ENCODE measurements at regions not wholly inside any gene's neighbourhood (a gene's known extent, or its start where the extent isn't known, plus 50 kb on each side); places are given as distances from the start of the nearest gene placed in this dataset.

- TF ChIP-seq POLR2AphosphoS5 (IDR thresholded peaks at IDR 0.05) (no peak), CTCF (IDR thresholded peaks at IDR 0.05; ENCODE audit: poor library complexity, severe bottlenecking) (no peak), EP300 (conservative IDR thresholded peaks at IDR 0.05; ENCODE audit: poor library complexity, severe bottlenecking) (no peak), EZH2 (IDR thresholded peaks at IDR 0.05; ENCODE audit: borderline replicate concordance, insufficient read depth, low read length, poor library complexity, severe bottlenecking) (no peak), SMC3 (conservative IDR thresholded peaks at IDR 0.05; ENCODE audit: poor library complexity) (no peak), MXI1 (conservative IDR thresholded peaks at IDR 0.05; ENCODE audit: poor library complexity, severe bottlenecking) (no peak), TAF1 (IDR thresholded peaks at IDR 0.05; ENCODE audit: low read depth) (no peak), RAD21 (conservative IDR thresholded peaks at IDR 0.05) (no peak)
- TF ChIP-seq, protein P1, sequence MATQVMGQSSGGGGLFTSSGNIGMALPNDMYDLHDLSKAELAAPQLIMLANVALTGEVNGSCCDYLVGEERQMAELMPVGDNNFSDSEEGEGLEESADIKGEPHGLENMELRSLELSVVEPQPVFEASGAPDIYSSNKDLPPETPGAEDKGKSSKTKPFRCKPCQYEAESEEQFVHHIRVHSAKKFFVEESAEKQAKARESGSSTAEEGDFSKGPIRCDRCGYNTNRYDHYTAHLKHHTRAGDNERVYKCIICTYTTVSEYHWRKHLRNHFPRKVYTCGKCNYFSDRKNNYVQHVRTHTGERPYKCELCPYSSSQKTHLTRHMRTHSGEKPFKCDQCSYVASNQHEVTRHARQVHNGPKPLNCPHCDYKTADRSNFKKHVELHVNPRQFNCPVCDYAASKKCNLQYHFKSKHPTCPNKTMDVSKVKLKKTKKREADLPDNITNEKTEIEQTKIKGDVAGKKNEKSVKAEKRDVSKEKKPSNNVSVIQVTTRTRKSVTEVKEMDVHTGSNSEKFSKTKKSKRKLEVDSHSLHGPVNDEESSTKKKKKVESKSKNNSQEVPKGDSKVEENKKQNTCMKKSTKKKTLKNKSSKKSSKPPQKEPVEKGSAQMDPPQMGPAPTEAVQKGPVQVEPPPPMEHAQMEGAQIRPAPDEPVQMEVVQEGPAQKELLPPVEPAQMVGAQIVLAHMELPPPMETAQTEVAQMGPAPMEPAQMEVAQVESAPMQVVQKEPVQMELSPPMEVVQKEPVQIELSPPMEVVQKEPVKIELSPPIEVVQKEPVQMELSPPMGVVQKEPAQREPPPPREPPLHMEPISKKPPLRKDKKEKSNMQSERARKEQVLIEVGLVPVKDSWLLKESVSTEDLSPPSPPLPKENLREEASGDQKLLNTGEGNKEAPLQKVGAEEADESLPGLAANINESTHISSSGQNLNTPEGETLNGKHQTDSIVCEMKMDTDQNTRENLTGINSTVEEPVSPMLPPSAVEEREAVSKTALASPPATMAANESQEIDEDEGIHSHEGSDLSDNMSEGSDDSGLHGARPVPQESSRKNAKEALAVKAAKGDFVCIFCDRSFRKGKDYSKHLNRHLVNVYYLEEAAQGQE (IDR thresholded peaks at IDR 0.05; ENCODE audit: borderline replicate concordance), result no peak
These were observed 1253.8 kb downstream of the C4orf33 start for GRCh38 chr4:130349745-130350144.

All from neural cell (in vitro differentiated cells).